ENCODE measurements at regions not wholly inside any gene's neighbourhood (a gene's known extent, or its start where the extent isn't known, plus 50 kb on each side); places are given as distances from the start of the nearest gene placed in this dataset.

DNA sequence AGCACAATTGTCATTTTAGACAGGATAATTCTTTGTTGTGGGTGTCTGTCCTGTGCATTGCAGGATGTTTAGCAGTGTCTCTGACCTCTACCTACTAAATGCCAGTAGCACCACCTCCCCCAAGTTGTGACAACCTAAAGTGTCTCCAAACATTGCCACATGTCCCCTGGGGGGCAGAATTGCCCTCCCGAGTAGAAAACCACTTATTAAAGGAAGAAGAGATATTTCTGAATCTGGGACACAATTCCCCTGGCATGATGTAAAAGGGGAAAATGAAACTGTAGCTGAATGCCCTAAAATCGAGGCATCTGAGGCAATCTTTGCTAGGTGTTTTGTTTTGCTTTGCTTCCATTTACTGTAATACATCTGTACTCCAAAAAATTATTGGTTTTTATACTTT lies 116.8 kb upstream of the NAP1L1 start:
- TF ChIP-seq, protein P1, sequence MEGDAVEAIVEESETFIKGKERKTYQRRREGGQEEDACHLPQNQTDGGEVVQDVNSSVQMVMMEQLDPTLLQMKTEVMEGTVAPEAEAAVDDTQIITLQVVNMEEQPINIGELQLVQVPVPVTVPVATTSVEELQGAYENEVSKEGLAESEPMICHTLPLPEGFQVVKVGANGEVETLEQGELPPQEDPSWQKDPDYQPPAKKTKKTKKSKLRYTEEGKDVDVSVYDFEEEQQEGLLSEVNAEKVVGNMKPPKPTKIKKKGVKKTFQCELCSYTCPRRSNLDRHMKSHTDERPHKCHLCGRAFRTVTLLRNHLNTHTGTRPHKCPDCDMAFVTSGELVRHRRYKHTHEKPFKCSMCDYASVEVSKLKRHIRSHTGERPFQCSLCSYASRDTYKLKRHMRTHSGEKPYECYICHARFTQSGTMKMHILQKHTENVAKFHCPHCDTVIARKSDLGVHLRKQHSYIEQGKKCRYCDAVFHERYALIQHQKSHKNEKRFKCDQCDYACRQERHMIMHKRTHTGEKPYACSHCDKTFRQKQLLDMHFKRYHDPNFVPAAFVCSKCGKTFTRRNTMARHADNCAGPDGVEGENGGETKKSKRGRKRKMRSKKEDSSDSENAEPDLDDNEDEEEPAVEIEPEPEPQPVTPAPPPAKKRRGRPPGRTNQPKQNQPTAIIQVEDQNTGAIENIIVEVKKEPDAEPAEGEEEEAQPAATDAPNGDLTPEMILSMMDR (IDR thresholded peaks at IDR 0.05), result no peak
- no peak for TF ChIP-seq POLR2A (IDR thresholded peaks at IDR 0.05)
